K562 (cell line): ENCODE measurements at regions not wholly inside any gene's neighbourhood (a gene's known extent, or its start where the extent isn't known, plus 50 kb on each side); places are given as distances from the start of the nearest gene placed in this dataset.
A peak's percentile ranks its signal among the peaks of the same experiment; 100 is the strongest.
"Not testable (repeated sequence)": the region's sequence is repeated elsewhere in the genome, so short reads cannot be mapped to it uniquely, and the experiment has no call there.

Experiments used
- ATAC-seq: fragments of 200-7000 bp; cut with Tn5 transposase; 3 replicates; pipeline ENCODE4 v1.9.1; 2020; ENCODE audit warnings: moderate library complexity
- BruUV-seq: library from RNA; stranded (reverse); fragments of 400-500 nt; replicated peaks from 2 replicates; lab custom pipeline; 2021; lab: Mats Ljungman, UMichigan
- CTCF ChIA-PET: fragments of 300-600 bp; formaldehyde crosslinking; extraction: SDS; loops from one replicate; lab custom pipeline; 2021; ENCODE audit warnings: low intra/inter-chr PET ratio; lab: Yijun Ruan, JAX
- POLR2A ChIA-PET: fragments of 300-600, 350-650 bp; sonication (Branson Sonifier 250); formaldehyde crosslinking; extraction: SDS; loops from one replicate; lab custom pipeline; 2021; ENCODE audit warnings: antibody characterized with exemption, inconsistent platforms; lab: Yijun Ruan, JAX
- DNase-seq, 4 experiments: peaks; one replicate each; pipeline versions ENCODE4 v3.0.0 to v3.0.0-alpha.2; 2011 to 2018; ENCODE audit warnings: low spot score in 3 of 4, mixed read lengths in 3 of 4; ENCODE audit errors: extremely low read depth in 1 of 4
- FAIRE-seq: peaks from 2 replicates; lab custom pipeline; 2011; peaks lifted over from hg19 to GRCh38; lab: Jason Lieb, UNC
- H2AFZ ChIP-seq: 2 replicates; pipeline ENCODE4 v1.6.0; 2011; ENCODE audit warnings: low read depth, low read length, control low read depth, inconsistent platforms
- H3K27ac ChIP-seq: fragments of 200-600 bp; 3 replicates; pipeline ENCODE4 v1.8.0; 2011; ENCODE audit warnings: low read depth, mild to moderate bottlenecking, control low read depth, inconsistent platforms, low read length, moderate library complexity, mixed read lengths; ENCODE audit errors: extremely low read depth
- H3K27me3 ChIP-seq, 2 experiments: fragments of 300-600 bp in 1 of 2; 2 replicates in 1 of 2; 3 replicates in 1 of 2; pipeline versions ENCODE4 v1.6.0 to v1.8.0; 2011; ENCODE audit warnings: inconsistent platforms in 2 of 2, low read length in 2 of 2, mild to moderate bottlenecking in 1 of 2, mixed read lengths in 1 of 2, moderate library complexity in 1 of 2; ENCODE audit not compliant: control insufficient read depth in 2 of 2, insufficient read depth in 2 of 2
- H3K36me3 ChIP-seq: fragments of 300-600 bp; 3 replicates; pipeline ENCODE4 v1.8.0; 2011; ENCODE audit warnings: mild to moderate bottlenecking, low read length, inconsistent platforms; ENCODE audit not compliant: control insufficient read depth, insufficient read depth
- H3K4me1 ChIP-seq, 2 experiments: fragments of 200-600 bp in 1 of 2; replicated peaks in 1 of 2; 2 replicates in 1 of 2; 3 replicates in 1 of 2; pipeline versions ENCODE4 v1.5.1 to v1.8.0; 2011; ENCODE audit warnings: inconsistent platforms in 2 of 2, low read length in 2 of 2, mild to moderate bottlenecking in 1 of 2, mixed read lengths in 1 of 2, moderate library complexity in 1 of 2; ENCODE audit not compliant: control insufficient read depth in 2 of 2, insufficient read depth in 2 of 2
- H3K4me2 ChIP-seq: 2 replicates; pipeline ENCODE4 v1.6.1; 2011; ENCODE audit warnings: low read length, control low read depth, inconsistent platforms, mixed read lengths; ENCODE audit not compliant: insufficient read depth
- H3K4me3 ChIP-seq: fragments of 200-600 bp; sonication (generic), shearing (Covaris generic); 2 replicates; pipeline ENCODE4 v1.5.1; 2016; ENCODE audit warnings: control low read depth, inconsistent platforms
- H3K79me2 ChIP-seq: fragments of 200-600 bp; 3 replicates; pipeline ENCODE4 v1.8.0; 2011; ENCODE audit warnings: low read length, inconsistent platforms; ENCODE audit not compliant: control insufficient read depth, insufficient read depth
- H3K9ac ChIP-seq, 2 experiments: 2 replicates each; pipeline versions ENCODE4 v1.6.0 to v1.6.1; 2011; ENCODE audit warnings: low read depth in 2 of 2, low read length in 2 of 2, control low read depth in 1 of 2, inconsistent platforms in 1 of 2, mild to moderate bottlenecking in 1 of 2, mixed read lengths in 1 of 2; ENCODE audit not compliant: insufficient read depth in 1 of 2
- H3K9me1 ChIP-seq: one replicate; pipeline ENCODE4 v1.6.0; 2011; ENCODE audit warnings: inconsistent platforms, mild to moderate bottlenecking, low read length, moderate library complexity; ENCODE audit not compliant: control insufficient read depth, insufficient read depth
- H3K9me3 ChIP-seq: replicated peaks from 2 replicates; pipeline ENCODE4 v1.5.1; 2011; ENCODE audit warnings: low read depth, low read length, inconsistent platforms; ENCODE audit not compliant: control insufficient read depth, insufficient read depth
- H4K20me1 ChIP-seq: replicated peaks from 2 replicates; pipeline ENCODE4 v1.6.1; 2011; ENCODE audit warnings: low read length, inconsistent platforms, mixed read lengths; ENCODE audit not compliant: control insufficient read depth, insufficient read depth
- ATF4 ChIP-seq: fragments of 450-650 bp; formaldehyde crosslinking; IDR thresholded peaks from 2 replicates; pipeline ENCODE4 v1.4.0; 2022; ENCODE audit warnings: mild to moderate bottlenecking, moderate library complexity
- CREM ChIP-seq: IDR thresholded peaks from 2 replicates; pipeline ENCODE4 v1.6.1; 2014; ENCODE audit warnings: antibody characterized with exemption, low read depth
- EP400 ChIP-seq: fragments of 450-650 bp; IDR thresholded peaks from 2 replicates; pipeline ENCODE4 v1.6.1; 2017; ENCODE audit warnings: antibody characterized with exemption, mild to moderate bottlenecking, moderate library complexity
- MYC ChIP-seq, 2 experiments: fragments of 250-450 bp in 1 of 2; sonication (Bioruptor Pico) in 1 of 2; IDR thresholded peaks; 2 replicates each; pipeline versions ENCODE4 v1.5.1 to v1.6.1; 2012 to 2021; ENCODE audit warnings: low read depth in 2 of 2, borderline replicate concordance in 1 of 2, improper control_type of control experiment in 1 of 2, low read length in 1 of 2, mild to moderate bottlenecking in 1 of 2, moderate library complexity in 1 of 2
- NR2C1 ChIP-seq, 2 experiments: fragments of 450-650 bp; IDR thresholded peaks; 2 replicates each; pipeline ENCODE4 v1.6.1; 2017; ENCODE audit warnings: mild to moderate bottlenecking in 2 of 2, antibody characterized with exemption in 1 of 2, inconsistent platforms in 1 of 2, missing compliant biosample characterization in 1 of 2, missing genetic modification characterization in 1 of 2
- NR2C2 ChIP-seq, 2 experiments: fragments of 200-800 bp in 1 of 2; sonication (Bioruptor generic) in 1 of 2; sonication (generic) in 1 of 2; formaldehyde crosslinking in 1 of 2; IDR thresholded peaks; 2 replicates each; pipeline versions ENCODE4 v1.6.1 to v1.8.0; 2016 to 2022; ENCODE audit warnings: mild to moderate bottlenecking in 1 of 2, missing compliant biosample characterization in 1 of 2, missing genetic modification characterization in 1 of 2, missing genetic modification reagents in 1 of 2
- RBFOX2 ChIP-seq: fragments of 200-400 bp; formaldehyde crosslinking; IDR thresholded peaks from 2 replicates; pipeline ENCODE4 v1.6.1; 2017; ENCODE audit warnings: low read depth, mild to moderate bottlenecking, low read length, moderate library complexity
- TFAP4 ChIP-seq: sonication (generic); formaldehyde crosslinking; IDR thresholded peaks from 2 replicates; pipeline ENCODE4 v1.8.0; 2022; ENCODE audit warnings: missing genetic modification reagents, mild to moderate bottlenecking, moderate library complexity, borderline replicate concordance
- ZNF766 ChIP-seq: fragments of 200-800 bp; sonication (Bioruptor generic); conservative IDR thresholded peaks from 2 replicates; pipeline ENCODE4 v1.6.1; 2016; ENCODE audit warnings: missing genetic modification characterization, missing compliant biosample characterization
- WGBS: fragments of 100-300 bp; shearing (Covaris generic); methylation state at CpG from one replicate; pipeline ENCODE4 v1.1.6; 2016; ENCODE audit warnings: low coverage, mixed read lengths; ENCODE audit not compliant: insufficient coverage; ENCODE audit errors: missing lambda C conversion rate; 5-methylcytosine and 5-hydroxymethylcytosine counted together
- in situ Hi-C: fragments of 300-500 bp; cut with MboI; formaldehyde crosslinking; loops from 4 replicates; pipeline ENCODE4 v1.15.0; 2018; ENCODE audit warnings: inconsistent platforms, mixed read lengths
- intact Hi-C: fragments of 100-400 bp; cut with micrococcal nuclease; formaldehyde crosslinking; loops from 2 replicates; pipeline ENCODE4 v1.14.2; 2022

GRCh38 chr21:5064581-5065142 lies 5456.7 kb upstream of the TPTE start:
- H3K4me1 ChIP-seq, CTCF ChIA-PET, H3K9me3 ChIP-seq, H3K79me2 ChIP-seq, H3K36me3 ChIP-seq, BruUV-seq, H3K9me1 ChIP-seq, in situ Hi-C loops, H3K4me3 ChIP-seq, POLR2A ChIA-PET, FAIRE-seq, H4K20me1 ChIP-seq, H3K27me3 ChIP-seq, DNase-seq, H3K9ac ChIP-seq, H3K27ac ChIP-seq, H3K4me2 ChIP-seq, H2AFZ ChIP-seq, intact Hi-C loops: not testable (repeated sequence)
- WGBS = no CpG with 5 or more reads among the region's 25 CpGs
- peak; percentile 11; the same call in 2 of the 3 replicates for ATAC-seq

GRCh38 chr21:5065240-5066211 lies 5455.9 kb upstream of the TPTE start:
- 34% methylated on average over 14 of the region's 26 CpGs for WGBS
- H3K27ac ChIP-seq; intact Hi-C loops; TF ChIP-seq NR2C1 (IDR thresholded peaks at IDR 0.05); NR2C2 (CRISPR knock-in tag; IDR thresholded peaks at IDR 0.05); MYC (CRISPR knock-in tag; IDR thresholded peaks at IDR 0.05; ENCODE audit: borderline replicate concordance, low read depth): not testable (repeated sequence)
- TF ChIP-seq NR2C1 (tag; IDR thresholded peaks at IDR 0.05) = 0 out of 2 replicates have a peak, but pooled peaks have one; percentile 15
- TF ChIP-seq CREM = peak; percentile 90
- TF ChIP-seq TFAP4 = 0 out of 2 replicates have a peak, but pooled peaks have one; percentile 19
- peak; percentile 86 for TF ChIP-seq ATF4 (CRISPR knock-in tag)
- peak; percentile 18; the same call in 1 of the 2 replicates for TF ChIP-seq NR2C2 (tag; IDR thresholded peaks at IDR 0.05)
- TF ChIP-seq ZNF766 (CRISPR knock-in tag) = 0 out of 2 replicates have a peak, but pooled peaks have one; percentile 29
- TF ChIP-seq RBFOX2 = peak; percentile 60
- peak; percentile 81 for TF ChIP-seq MYC (IDR thresholded peaks at IDR 0.05; ENCODE audit: low read depth, low read length)
- TF ChIP-seq EP400 = peak; percentile 27; the same call in 1 of the 2 replicates

More at GRCh38 chr21:5065240-5066211, 5455.9 kb upstream of the TPTE start:
- CTCF ChIA-PET, H3K36me3 ChIP-seq, H3K27me3 ChIP-seq, H3K4me3 ChIP-seq, H3K79me2 ChIP-seq, H3K4me2 ChIP-seq, H3K9ac ChIP-seq, in situ Hi-C loops, BruUV-seq, H3K9me3 ChIP-seq, FAIRE-seq, H3K4me1 ChIP-seq, POLR2A ChIA-PET, H3K9me1 ChIP-seq, H4K20me1 ChIP-seq: not testable (repeated sequence)
- H2AFZ ChIP-seq = 0 out of 2 replicates have a peak overlapping the region, but pooled peaks have one; percentile 32
- peak; percentile 86 for ATAC-seq
- DNase-seq = peak in 1 of 4 experiments; percentile 61
